ENCODE measurements at regions not wholly inside any gene's neighbourhood (a gene's known extent, or its start where the extent isn't known, plus 50 kb on each side); places are given as distances from the start of the nearest gene placed in this dataset.

- TF ChIP-seq POLR2A (IDR thresholded peaks at IDR 0.05) = no peak
- TF ChIP-seq, protein P1, sequence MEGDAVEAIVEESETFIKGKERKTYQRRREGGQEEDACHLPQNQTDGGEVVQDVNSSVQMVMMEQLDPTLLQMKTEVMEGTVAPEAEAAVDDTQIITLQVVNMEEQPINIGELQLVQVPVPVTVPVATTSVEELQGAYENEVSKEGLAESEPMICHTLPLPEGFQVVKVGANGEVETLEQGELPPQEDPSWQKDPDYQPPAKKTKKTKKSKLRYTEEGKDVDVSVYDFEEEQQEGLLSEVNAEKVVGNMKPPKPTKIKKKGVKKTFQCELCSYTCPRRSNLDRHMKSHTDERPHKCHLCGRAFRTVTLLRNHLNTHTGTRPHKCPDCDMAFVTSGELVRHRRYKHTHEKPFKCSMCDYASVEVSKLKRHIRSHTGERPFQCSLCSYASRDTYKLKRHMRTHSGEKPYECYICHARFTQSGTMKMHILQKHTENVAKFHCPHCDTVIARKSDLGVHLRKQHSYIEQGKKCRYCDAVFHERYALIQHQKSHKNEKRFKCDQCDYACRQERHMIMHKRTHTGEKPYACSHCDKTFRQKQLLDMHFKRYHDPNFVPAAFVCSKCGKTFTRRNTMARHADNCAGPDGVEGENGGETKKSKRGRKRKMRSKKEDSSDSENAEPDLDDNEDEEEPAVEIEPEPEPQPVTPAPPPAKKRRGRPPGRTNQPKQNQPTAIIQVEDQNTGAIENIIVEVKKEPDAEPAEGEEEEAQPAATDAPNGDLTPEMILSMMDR (IDR thresholded peaks at IDR 0.05) = no peak
Observed at GRCh38 chr15:70286113-70286806, 188.5 kb upstream of the TLE3 start.

All from stomach (tissue), 4 donors.